NCI-H82 treated with DMSO at 0.1 percent for 48 hours (cell line): ENCODE measurements at regions not wholly inside any gene's neighbourhood (a gene's known extent, or its start where the extent isn't known, plus 50 kb on each side); places are given as distances from the start of the nearest gene placed in this dataset.
A peak's percentile ranks its signal among the peaks of the same experiment; 100 is the strongest.

Experiments
- DNase-seq: peaks from one replicate; lab custom pipeline; 2025; ENCODE audit not compliant: unreplicated experiment; lab: John Stamatoyannopoulos, UW

GRCh38 chr14:97618401-97618800 is 821.2 kb downstream of the VRK1 start:
- DNase-seq, result no peak

DNA sequence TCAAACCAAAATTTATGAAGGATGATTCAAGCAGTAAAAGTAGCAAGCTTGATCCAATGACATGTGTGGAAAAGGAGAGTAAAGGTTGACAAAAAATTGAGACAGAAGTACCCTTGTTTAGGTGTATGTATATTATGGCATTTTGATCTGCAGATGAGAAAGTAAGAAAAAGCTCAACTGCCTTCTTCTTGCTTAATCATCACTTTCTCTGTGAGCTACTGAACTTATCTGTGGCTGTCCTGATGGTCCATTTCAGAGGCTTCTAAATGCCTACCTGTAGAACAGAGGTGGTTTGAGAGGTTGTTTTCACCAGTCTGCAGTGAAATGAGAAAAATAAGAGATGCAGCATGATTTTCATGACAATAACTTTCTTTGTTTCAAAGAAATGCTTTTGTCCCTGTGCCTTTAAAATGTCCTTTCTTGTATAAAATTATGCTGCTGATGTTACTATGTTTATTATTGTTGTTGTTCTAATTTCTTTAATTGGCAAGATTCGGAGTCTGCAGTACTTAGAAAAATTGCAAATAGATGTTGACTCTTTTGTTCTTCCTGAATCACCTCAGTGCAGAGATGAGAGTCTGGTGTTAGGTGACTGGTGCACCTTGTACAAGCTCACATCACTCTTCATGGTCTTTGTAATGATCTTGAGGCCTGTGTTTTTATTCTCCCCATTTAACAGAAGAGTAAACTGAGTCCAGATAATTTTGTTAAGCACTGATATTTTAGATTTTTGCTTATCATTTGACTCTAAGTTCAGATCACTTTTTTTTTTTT is 821.9 kb downstream of the VRK1 start:
- DNase-seq, result no peak

DNA sequence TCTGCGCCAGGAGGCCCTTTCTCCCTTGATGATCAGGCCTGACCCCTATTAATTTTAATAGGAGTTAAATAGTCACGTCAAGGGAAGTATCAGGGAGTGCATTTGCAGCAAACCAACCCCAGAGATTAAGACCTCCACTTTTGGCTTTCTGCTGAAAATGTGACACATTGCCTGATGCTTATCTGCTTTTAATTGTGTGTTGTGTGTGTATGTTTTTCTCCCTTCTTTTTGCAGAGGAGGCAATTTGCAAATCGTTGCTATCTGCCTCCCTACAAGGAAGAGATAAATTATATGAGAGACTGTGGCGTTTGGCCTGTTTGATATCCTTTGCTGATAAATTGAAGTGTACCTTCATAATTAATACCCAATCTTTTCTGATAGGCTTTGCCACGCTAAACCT is 822.9 kb downstream of the VRK1 start:
- no peak for DNase-seq

- no peak for DNase-seq
Observed at GRCh38 chr14:97624985-97625384, 827.8 kb downstream of the VRK1 start.

DNA sequence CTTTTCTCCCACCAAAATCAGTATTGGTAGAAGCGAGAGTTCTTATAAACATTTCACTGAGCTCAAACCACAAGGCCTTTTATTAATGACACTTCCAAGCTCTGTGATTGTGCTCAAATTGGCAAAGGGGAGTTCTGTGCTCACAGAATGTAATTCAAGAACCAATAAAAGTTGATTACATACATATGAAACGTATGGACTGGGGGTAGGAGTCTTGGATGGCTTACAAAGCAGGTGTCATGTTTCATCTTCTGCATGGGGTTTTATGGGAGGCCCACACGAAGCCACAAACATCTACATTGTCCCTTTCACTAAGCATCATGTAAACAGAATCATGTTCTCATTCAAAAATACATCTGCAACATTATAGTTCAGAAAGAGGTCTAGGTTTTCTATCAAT is 828.3 kb downstream of the VRK1 start:
- DNase-seq, result no peak

DNA sequence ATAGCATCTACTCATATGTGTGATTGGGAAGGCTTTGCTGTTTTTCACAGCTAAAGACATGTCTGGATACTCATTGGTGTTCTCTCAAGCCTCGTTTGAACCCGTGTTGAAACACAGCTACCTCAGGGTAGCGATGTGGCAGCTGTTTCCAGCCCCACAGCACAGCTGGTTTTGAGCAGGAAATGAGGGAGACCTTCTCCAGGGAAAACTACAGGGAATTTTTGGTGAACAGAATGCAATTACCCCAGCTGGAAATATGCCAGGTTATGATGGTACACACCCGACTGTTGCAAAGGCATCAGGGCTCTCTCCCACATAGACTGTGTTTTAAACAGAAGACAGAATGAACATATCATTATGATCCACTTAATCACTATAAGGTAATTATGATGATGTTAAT is 828.9 kb downstream of the VRK1 start:
- DNase-seq, result no peak

DNA sequence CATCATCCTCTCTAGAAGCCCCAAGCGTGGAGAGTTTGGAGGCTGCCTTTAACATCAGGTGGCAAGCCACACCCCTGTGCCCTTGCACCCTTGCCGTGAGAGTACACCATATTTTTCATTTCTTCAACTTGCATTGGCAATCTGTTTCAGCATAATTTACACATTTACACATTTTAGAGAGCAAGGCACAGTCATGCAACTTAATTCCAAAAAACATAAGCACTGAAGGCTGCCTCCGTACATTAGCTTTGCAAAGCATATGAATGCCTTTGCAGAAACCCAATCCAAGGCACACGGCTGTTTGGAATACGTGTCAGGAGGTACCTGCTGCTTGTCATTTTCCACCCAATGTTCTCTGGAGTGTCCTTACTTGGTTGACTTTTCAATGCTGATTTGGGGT is 833.1 kb downstream of the VRK1 start:
- no peak for DNase-seq

DNA sequence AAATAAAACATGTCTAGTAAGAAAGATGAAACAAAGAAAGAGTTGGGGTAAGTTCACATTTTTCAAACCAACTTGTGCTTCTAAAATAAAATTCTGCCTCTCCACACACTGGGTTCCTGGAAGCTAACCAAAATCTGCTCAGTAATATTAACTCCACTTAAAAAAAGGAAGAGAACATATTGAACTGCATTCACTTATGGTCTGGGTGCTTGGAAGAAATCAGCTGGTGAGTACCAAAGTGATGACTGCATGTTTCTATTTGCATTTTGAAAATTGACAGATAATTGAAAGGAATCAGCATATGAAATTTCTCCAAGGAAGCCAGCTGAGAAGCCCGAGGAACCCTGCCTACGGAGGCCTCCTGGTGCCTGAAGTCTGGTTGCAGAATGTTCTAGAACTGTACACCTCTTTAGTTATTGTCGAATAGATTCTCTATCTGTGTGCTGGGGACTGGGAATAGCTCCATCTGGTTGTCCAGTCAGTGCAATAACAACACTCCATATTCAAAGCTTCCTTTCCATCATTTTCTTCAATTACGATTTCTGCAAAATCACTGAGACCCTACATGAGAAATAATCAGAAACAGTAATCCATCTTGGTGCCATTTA is 836.1 kb downstream of the VRK1 start:
- no peak for DNase-seq

GRCh38 chr14:97634751-97635150 is 837.6 kb downstream of the VRK1 start:
- no peak for DNase-seq

DNA sequence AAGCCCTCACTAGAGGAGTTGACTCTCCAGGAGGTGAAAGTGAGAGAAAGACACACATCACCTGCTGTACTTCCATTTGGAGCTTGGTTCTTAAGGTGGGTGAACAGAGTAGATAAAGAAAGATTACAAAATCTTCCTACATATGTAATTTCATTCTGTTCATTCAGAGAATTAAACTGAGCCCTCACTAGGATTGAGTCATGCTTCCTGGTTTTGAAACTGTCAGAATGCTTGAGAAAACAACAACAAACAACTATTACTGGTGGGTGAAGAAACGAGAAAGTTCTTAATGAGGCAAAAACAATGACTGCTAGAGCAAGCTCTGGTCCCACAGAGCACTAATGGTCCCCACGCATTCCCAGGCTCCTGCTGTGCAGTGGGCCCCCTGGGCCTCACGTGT is 841.7 kb downstream of the VRK1 start:
- no peak for DNase-seq

- no peak for DNase-seq
Observed at GRCh38 chr14:97640031-97640430, 842.8 kb downstream of the VRK1 start.

DNA sequence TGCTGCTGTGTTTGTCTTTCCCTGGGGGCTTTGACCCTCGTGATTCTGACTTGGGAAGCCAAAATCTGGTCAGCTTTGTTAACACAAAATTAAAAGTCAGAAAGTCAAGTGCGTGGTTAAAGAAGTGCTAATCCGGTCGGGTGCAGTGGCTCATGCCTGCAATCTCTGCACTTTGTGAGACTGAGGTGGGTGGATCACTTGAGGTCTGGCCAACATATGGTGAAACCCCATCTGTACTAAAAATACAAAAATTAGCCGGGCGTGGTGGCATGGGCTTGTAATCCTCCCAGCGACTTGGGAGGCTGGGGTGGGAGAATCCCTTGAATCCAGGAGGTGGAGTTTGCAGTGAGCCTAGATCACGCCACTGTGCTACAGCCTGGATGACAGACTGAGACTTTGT is 844.6 kb downstream of the VRK1 start:
- DNase-seq, result peak; percentile 47

DNA sequence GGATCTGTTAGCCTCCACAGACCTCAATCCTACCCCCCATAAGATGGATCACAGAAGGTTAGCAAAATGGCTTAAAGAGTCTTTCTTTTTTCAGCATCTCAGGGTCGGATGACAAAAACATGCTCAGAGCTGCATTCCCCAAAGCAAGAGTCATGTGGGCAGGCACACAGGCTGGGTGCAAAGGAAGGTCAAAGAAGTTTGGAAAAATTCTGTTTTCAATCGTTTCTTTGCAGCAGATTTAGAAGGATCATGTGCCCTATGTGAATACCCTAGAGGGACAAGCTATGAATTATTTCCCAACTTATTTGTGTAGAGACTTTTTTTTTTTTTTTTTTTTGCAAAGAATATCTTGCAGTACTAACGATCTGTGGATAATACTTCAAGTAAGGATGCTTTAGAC is 845.4 kb downstream of the VRK1 start:
- DNase-seq, result no peak

GRCh38 chr14:97644365-97644764 is 847.2 kb downstream of the VRK1 start:
- DNase-seq, result no peak

DNA sequence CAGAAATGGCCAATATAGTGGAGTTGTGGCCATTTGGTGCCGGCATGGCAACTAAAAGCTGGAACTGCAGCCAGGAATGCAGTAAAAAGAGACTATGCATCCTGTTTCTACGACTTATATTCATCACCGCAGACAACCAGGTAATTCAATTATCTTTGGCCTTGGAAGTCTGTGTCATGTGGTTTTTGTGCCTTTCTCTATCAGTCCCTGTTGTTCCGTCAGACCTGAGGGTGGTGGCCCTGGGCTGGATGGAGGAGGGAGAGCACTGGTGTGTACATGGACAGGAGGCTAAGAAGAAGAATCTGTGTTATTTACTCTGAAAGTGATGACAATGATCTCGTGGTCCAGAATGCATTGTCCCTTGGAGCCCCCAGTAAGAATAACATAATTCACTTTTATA is 852.6 kb downstream of the VRK1 start:
- DNase-seq, result no peak

GRCh38 chr14:97655169-97655948 is 858.2 kb downstream of the VRK1 start:
- DNase-seq, result peak; percentile 8

GRCh38 chr14:97657609-97658008 is 860.4 kb downstream of the VRK1 start:
- DNase-seq, result no peak

GRCh38 chr14:97687944-97688630 is 890.9 kb downstream of the VRK1 start:
- no peak for DNase-seq

DNA sequence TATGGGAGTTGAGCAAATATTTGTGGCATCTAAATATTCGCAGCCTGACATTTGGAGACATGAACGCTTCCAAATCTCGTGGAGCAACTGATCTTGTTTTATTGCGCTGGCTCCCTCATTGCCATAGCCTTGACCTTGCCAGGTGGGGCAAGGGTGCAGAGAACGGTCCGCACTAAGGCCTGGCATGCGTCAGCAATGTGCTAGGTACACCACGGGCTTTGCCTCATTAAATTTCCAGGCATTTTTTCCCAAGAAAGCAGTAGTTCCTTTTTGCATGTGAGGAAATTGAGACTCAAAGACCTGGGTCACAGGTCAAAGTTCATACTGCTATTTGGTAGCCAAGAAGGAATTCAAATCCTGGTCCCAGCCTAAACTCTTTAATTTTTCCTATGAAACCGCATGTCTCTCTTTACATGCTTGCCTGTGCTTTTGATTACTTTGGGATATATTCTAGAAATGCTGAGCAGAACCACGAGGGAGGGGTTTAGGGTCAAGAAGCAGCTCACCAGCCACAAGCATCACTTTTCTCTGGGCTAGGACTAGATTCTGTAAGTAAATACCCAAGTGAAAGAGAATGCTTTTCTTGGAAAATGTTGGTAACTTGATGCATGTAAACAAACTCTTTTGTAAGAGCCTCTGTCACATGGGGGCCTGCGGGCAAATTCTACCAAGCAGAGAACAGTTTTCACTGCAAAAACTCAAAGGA is 891.6 kb downstream of the VRK1 start:
- DNase-seq, result no peak

GRCh38 chr14:97692084-97692483 is 894.9 kb downstream of the VRK1 start:
- no peak for DNase-seq

DNA sequence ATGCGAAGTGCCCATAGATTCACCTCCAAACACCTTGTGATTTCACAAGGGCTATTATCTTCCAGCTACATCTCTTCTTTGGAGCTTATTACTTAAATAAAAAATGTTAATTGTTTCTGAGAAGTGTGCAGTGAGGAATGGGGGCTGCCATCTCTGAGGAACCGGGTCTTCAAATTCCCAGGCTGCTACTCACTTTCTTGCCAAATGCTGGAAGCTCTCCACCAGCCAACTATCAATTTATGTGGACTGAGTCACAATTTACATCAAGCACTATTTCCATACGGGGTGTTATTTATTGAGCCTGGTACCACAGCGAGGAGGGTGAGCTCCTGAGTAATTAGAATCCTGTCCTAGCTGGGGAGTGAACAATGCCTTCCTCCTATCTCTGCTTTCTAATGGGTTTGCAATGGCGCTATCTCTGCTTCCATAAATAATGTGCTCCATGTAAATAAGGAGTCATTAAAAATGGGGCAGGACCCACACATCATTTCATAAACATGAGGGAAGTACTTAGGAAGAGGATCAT is 898.3 kb downstream of the VRK1 start:
- DNase-seq, result no peak
